ENCODE measurements at regions not wholly inside any gene's neighbourhood (a gene's known extent, or its start where the extent isn't known, plus 50 kb on each side); places are given as distances from the start of the nearest gene placed in this dataset.
"Not testable (repeated sequence)": the region's sequence is repeated elsewhere in the genome, so short reads cannot be mapped to it uniquely, and the experiment has no call there.

GRCh38 chr16:61024180-61024900 lies 1011.9 kb downstream of the CDH8 start:
- in situ Hi-C loops (cut with HindIII; ENCODE audit: low sequenced_read_pairs) = no loop called here

- in situ Hi-C loops (cut with HindIII; ENCODE audit: low sequenced_read_pairs) = no loop called here
Observed at GRCh38 chr16:61014869-61015268, 1021.4 kb downstream of the CDH8 start.

- in situ Hi-C loops (cut with HindIII; ENCODE audit: low sequenced_read_pairs) = no loop called here
Observed at GRCh38 chr16:61007694-61008093, 1028.5 kb downstream of the CDH8 start.

GRCh38 chr16:61005952-61006351 lies 1030.3 kb downstream of the CDH8 start:
- in situ Hi-C loops (cut with HindIII; ENCODE audit: low sequenced_read_pairs) = no loop called here

- in situ Hi-C loops (cut with HindIII; ENCODE audit: low sequenced_read_pairs) = no loop called here
Observed at GRCh38 chr16:61002479-61003204, 1033.6 kb downstream of the CDH8 start.

GRCh38 chr16:60991886-60992285 lies 1044.4 kb downstream of the CDH8 start:
- in situ Hi-C loops (cut with HindIII; ENCODE audit: low sequenced_read_pairs) = no loop called here

GRCh38 chr16:60989592-60989991 lies 1046.6 kb downstream of the CDH8 start:
- in situ Hi-C loops (cut with HindIII; ENCODE audit: low sequenced_read_pairs) = no loop called here

- in situ Hi-C loops (cut with HindIII; ENCODE audit: low sequenced_read_pairs) = no loop called here
Observed at GRCh38 chr16:60979119-60979518, 1057.1 kb downstream of the CDH8 start.

GRCh38 chr16:60949800-60950199 lies 1086.4 kb downstream of the CDH8 start:
- in situ Hi-C loops (cut with HindIII; ENCODE audit: low sequenced_read_pairs) = no loop called here

- in situ Hi-C loops (cut with HindIII; ENCODE audit: low sequenced_read_pairs) = no loop called here
Observed at GRCh38 chr16:60945225-60945624, 1091.0 kb downstream of the CDH8 start.

GRCh38 chr16:60936189-60936588 lies 1100.0 kb downstream of the CDH8 start:
- in situ Hi-C loops (cut with HindIII; ENCODE audit: low sequenced_read_pairs) = not testable (repeated sequence)

- in situ Hi-C loops (cut with HindIII; ENCODE audit: low sequenced_read_pairs) = no loop called here
Observed at GRCh38 chr16:60932600-60932999, 1103.6 kb downstream of the CDH8 start.

- in situ Hi-C loops (cut with HindIII; ENCODE audit: low sequenced_read_pairs) = no loop called here
Observed at GRCh38 chr16:60930291-60930690, 1105.9 kb downstream of the CDH8 start.

- in situ Hi-C loops (cut with HindIII; ENCODE audit: low sequenced_read_pairs) = no loop called here
Observed at GRCh38 chr16:60922920-60923319, 1113.3 kb downstream of the CDH8 start.

GRCh38 chr16:60914334-60914733 lies 1121.9 kb downstream of the CDH8 start:
- in situ Hi-C loops (cut with HindIII; ENCODE audit: low sequenced_read_pairs) = no loop called here

- in situ Hi-C loops (cut with HindIII; ENCODE audit: low sequenced_read_pairs) = no loop called here
Observed at GRCh38 chr16:60907645-60908044, 1128.6 kb downstream of the CDH8 start.

- in situ Hi-C loops (cut with HindIII; ENCODE audit: low sequenced_read_pairs) = no loop called here
Observed at GRCh38 chr16:60905811-60906210, 1130.4 kb downstream of the CDH8 start.

- in situ Hi-C loops (cut with HindIII; ENCODE audit: low sequenced_read_pairs) = no loop called here
Observed at GRCh38 chr16:60902114-60902513, 1134.1 kb downstream of the CDH8 start.

- in situ Hi-C loops (cut with HindIII; ENCODE audit: low sequenced_read_pairs) = no loop called here
Observed at GRCh38 chr16:60882816-60883215, 1153.4 kb downstream of the CDH8 start.

GRCh38 chr16:60852635-60853034 lies 1183.6 kb downstream of the CDH8 start:
- in situ Hi-C loops (cut with HindIII; ENCODE audit: low sequenced_read_pairs) = no loop called here

- in situ Hi-C loops (cut with HindIII; ENCODE audit: low sequenced_read_pairs) = no loop called here
Observed at GRCh38 chr16:60821661-60822060, 1214.6 kb downstream of the CDH8 start.

- in situ Hi-C loops (cut with HindIII; ENCODE audit: low sequenced_read_pairs) = no loop called here
Observed at GRCh38 chr16:60820361-60820760, 1215.9 kb downstream of the CDH8 start.

Data from DLD1 (cell line).